Urothelium cell line (cell line): ENCODE measurements at regions not wholly inside any gene's neighbourhood (a gene's known extent, or its start where the extent isn't known, plus 50 kb on each side); places are given as distances from the start of the nearest gene placed in this dataset.
A peak's percentile ranks its signal among the peaks of the same experiment; 100 is the strongest.

Experiments
- DNase-seq: peaks from one replicate; pipeline ENCODE4 v3.0.0; 2011; ENCODE audit warnings: low spot score, mixed read lengths
- FAIRE-seq: peaks from 2 replicates; lab custom pipeline; 2011; peaks lifted over from hg19 to GRCh38; lab: Jason Lieb, UNC

- FAIRE-seq (no peak), DNase-seq (no peak)
These were observed 341.1 kb upstream of the SEMA6D start for GRCh38 chr15:47376190-47376589.

- FAIRE-seq (no peak), DNase-seq (no peak)
These were observed 339.8 kb upstream of the SEMA6D start for GRCh38 chr15:47377465-47377864.

DNA sequence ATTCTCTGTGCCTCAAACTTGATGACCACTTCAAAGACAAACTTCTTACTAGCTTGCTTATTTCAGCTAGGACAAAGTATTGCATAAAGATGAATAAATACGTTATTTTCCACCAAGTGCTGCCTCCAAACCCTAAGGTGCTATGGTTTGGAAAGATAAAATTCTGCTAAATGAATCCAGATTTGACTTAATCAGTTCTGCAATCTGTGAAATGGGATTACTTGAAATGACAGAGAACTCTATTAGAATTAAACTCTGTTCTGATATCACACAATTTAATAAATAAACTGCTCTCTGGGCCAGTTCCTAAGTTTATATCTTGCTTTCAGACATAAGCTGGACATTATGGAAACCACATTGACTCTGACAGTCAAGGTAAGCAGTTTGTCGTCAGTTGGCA lies 338.8 kb upstream of the SEMA6D start:
- no peak for FAIRE-seq
- no peak for DNase-seq

GRCh38 chr15:47383102-47383501 lies 334.2 kb upstream of the SEMA6D start:
- FAIRE-seq (no peak), DNase-seq (no peak)

DNA sequence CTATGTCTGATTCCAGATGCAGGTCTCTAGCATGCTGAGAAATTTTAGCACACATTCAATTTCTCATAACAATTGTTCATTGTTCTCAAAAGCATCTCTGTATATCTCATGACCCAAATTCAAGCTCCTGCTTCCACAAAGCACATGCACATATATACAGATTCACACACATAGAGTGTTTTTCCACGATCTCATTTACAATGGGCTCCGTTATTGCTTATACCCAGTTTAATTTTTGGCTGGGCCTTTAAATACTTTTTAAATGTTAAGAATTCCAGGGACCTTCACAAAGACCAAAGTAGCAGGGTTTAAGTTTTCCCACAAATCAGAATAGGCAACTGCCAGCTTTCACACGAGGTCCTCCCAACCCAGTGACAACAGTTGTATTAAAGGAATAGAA lies 333.5 kb upstream of the SEMA6D start:
- DNase-seq (no peak), FAIRE-seq (no peak)

DNA sequence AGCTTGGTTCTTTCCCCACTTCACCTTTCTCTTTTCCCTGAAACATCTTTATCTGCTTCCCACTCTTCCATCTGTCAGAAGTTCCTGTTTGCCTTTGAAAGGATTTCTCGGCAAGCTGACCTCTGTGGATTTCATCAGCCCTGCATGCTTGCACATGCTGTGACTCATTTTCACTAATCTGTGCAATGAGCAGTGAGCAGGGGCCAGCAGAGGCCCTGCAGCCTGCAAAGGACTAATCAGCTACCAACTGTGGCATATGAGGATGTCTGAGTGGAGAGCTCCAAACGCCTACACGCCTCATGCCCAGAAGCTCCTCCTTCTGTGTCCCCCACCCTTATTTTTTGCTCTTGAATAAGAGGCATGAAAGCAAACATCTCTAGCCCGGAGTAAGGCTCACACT lies 333.0 kb upstream of the SEMA6D start:
- DNase-seq (peak; percentile 56), FAIRE-seq (no peak)

GRCh38 chr15:47384776-47385175 lies 332.5 kb upstream of the SEMA6D start:
- DNase-seq (no peak), FAIRE-seq (no peak)

GRCh38 chr15:47386459-47386858 lies 330.8 kb upstream of the SEMA6D start:
- DNase-seq (no peak), FAIRE-seq (no peak)

DNA sequence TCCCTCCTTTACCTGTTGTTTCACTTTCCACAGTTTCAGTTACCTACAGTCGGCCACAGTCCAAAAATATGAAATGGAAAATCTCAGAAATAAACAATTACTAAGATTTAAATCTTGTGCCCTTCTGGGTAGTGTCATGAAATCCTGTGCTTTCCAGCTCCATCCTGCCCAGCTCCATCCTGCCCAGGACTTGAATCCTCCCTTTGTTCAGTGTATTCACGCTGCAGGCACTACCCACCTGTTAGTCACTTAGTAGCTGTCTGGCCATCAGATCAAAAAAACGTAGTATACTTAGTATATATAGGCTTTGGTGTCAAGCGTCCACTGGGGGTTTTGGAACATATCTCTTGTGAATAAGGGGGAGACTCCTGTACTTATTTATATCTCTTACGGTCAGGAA lies 329.0 kb upstream of the SEMA6D start:
- DNase-seq (no peak), FAIRE-seq (no peak)

DNA sequence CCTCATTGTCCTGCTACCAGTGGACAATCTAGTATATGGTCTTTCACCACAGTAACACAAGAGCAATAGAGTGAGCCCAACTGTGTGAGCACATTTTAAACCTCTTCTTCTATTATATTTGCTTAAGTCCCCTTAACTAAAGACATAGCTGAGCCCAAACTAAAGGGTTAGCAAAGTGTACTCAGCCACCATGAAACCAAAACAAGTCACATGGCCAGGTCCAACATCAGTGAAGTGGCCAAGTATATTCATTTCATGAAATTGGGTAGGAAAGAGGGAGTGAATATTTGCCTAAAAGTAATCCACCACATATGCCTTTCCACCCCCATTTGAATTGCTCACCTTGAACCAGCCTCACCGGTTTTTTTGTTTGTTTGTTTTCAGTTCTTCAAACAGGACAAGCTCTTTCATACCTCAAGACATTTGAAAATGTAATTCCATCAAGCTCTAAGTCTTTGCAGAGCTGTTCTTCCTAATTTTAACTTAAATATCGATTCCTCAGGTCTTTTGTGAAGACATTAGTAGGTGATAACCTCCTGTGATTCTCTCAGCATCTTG lies 327.0 kb upstream of the SEMA6D start:
- no peak for FAIRE-seq

GRCh38 chr15:47394286-47394809 lies 323.0 kb upstream of the SEMA6D start:
- FAIRE-seq (no peak), DNase-seq (no peak)

More for the DNA sequence above, 327.0 kb upstream of the SEMA6D start:
- no peak for DNase-seq

- FAIRE-seq (no peak), DNase-seq (no peak)
These were observed 322.2 kb upstream of the SEMA6D start for GRCh38 chr15:47395076-47395475.

GRCh38 chr15:47397655-47398054 lies 319.6 kb upstream of the SEMA6D start:
- FAIRE-seq (no peak), DNase-seq (no peak)

- no peak for FAIRE-seq
- no peak for DNase-seq
These were observed 319.2 kb upstream of the SEMA6D start for GRCh38 chr15:47398132-47398531.

DNA sequence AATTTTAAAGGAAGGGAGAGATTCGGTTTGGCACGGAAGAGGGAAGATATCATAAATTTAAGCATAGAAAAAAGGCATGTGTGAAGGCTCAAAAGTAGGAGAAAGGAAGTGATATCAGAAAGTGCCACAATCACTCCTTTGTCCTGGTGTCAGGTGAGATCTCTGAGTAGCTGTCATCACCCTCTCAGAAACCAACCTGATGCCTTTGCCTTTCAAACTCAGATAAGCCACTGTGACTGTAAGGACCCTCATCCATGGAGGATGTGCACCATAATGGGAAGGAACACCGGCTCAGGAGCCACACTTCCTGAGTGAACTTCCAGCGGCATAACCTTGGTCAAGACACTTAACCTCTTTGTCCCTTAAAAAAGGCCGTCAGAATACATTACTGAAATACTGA lies 318.7 kb upstream of the SEMA6D start:
- no peak for DNase-seq
- no peak for FAIRE-seq

DNA sequence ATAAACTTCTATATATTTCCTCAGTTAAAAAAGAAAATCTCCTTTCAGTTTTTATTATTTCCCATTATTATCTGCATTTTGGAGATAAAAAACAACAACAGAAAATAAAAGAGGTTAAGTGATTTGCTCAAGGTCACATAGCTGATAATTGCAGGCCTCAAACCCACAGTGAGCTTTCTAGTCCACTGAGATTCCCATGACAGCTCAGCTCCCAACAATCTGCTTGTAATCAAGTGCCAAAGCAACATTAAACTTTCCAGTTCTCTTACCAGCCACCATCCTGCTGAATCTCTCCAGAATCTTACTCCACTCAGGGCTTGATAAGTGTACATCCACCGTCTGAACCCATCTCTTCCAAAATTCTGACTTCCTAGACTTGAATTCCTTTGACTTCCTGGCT lies 318.2 kb upstream of the SEMA6D start:
- DNase-seq (no peak), FAIRE-seq (no peak)

- DNase-seq (no peak), FAIRE-seq (no peak)
These were observed 316.7 kb upstream of the SEMA6D start for GRCh38 chr15:47400603-47401002.

DNA sequence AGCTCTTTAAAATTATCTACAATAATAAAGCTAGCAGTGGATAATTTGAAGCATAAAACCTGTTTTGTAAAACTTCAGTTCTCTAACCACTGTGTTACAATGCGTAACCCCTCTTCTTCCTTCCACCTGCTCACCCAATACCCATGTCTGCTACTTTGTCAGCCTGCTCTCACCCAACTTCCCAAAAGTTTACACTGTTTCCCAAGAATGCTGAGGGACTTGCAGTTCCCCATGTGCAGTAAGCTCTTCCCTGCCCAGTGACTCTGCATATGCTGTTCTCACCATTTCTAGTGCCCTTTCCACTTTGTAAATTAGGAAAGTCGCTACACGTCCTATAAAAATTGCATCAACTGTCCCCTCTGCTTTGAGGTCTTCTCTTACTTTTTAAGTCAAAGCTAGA lies 315.9 kb upstream of the SEMA6D start:
- DNase-seq = no peak
- no peak for FAIRE-seq

- no peak for DNase-seq
- FAIRE-seq = no peak
These were observed 314.5 kb upstream of the SEMA6D start for GRCh38 chr15:47402829-47403228.

- FAIRE-seq (no peak), DNase-seq (no peak)
These were observed 312.4 kb upstream of the SEMA6D start for GRCh38 chr15:47404877-47405276.

DNA sequence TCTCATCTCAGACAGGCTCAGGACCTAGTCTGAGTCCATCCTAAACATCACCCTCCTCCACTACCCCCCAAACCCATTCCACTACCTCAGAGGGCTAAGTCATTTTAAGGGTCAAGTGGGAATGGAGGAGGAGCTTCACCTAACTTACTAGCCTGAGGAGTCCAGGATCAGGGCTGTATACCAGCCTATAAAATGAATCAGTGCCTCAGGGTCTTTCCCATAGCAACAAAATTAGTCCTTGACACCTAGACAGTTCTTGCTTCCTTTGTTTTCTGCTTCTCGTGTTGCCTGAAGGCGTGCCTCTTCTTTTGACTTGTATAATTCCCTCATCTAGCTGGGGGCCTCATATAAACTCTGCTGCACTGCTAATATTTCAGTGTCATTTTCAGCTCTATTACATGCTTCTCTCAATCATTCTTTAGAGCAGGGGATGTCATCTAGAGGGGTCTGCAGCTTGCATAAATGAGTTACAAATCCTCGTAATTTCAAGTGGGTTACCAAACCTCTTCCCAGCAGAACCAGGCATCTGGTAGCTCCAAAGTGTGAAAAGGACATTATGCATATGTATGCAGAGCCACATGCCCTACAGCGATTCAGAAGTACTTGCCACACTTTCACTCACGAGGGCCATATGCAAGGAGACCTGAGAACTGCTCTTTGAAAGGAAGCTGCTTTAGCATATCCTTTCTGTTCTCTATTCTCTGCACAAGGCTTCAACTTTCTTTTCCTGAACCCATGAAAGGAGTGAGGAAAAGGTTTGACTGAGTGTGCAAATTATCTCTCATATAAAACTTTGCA lies 311.7 kb upstream of the SEMA6D start:
- DNase-seq (no peak), FAIRE-seq (no peak)

DNA sequence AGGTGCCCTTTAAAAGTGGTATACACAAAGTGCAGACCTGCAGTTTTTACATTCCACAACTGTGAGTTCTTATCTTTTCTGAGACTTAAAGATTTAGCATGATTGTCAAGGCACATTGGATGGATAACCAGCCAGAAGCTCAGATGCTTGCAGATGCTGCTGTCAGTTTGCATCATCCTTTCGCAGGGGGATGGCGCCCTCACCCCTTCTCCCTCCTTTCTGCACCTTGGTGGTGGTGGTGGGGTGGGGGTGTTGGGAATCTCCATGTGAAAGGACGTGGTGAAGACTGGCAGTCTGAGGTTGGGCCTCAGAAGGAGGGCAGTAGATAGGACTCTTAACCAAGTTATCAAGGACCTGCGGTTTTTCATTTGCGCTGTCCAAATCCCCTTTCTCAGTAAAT lies 309.6 kb upstream of the SEMA6D start:
- FAIRE-seq (no peak), DNase-seq (no peak)

DNA sequence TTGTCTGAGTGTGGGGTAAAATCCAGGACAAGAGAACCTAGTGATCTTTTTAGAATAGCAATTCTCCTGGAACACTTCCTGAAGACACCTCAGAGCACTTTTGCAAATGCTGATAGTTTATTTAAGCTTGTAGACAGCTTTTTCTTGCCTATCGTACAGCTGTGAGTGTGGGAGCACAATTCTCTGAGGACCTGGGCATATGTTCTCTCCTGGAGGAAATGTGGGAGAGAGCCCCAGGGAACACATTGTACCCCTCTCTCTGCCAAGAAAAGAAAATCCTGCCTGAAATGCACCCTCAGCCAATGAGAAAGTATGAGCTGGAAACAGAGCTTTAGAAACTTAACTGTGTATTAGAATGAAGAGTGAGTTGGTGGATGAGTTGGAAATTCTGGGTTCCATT lies 308.3 kb upstream of the SEMA6D start:
- no peak for DNase-seq
- FAIRE-seq = no peak
